ENCODE measurements at regions not wholly inside any gene's neighbourhood (a gene's known extent, or its start where the extent isn't known, plus 50 kb on each side); places are given as distances from the start of the nearest gene placed in this dataset.
"Not testable (repeated sequence)": the region's sequence is repeated elsewhere in the genome, so short reads cannot be mapped to it uniquely, and the experiment has no call there.

GRCh38 chr12:22124987-22125386 is 79.0 kb downstream of the CMAS start:
- H3K27ac ChIP-seq (ENCODE audit: low read length), result no peak overlapping the region
- intact Hi-C loops (cut with micrococcal nuclease), result no loop called here
- H3K36me3 ChIP-seq (ENCODE audit: low read depth, low read length), result no peaks in the 10 kb centered on the region
- H3F3A ChIP-seq (ENCODE audit: low read length, unreplicated experiment), result no peaks in the 10 kb centered on the region
- no TSS peak for BruUV-seq (replicated peaks)
- no peaks in the 10 kb centered on the region for H3K9me2 ChIP-seq (replicated peaks; ENCODE audit: low read length)
- H3K9me3 ChIP-seq (ENCODE audit: low read length), result no peaks in the 10 kb centered on the region
- ATAC-seq (no peak), DNase-seq (no peak)
- H3K79me2 ChIP-seq (ENCODE audit: low read length), result no peaks in the 10 kb centered on the region
- H2AFZ ChIP-seq (ENCODE audit: low read length), result no peak overlapping the region
- no peaks in the 10 kb centered on the region for H4K20me1 ChIP-seq (ENCODE audit: low read length)
- H3K4me2 ChIP-seq (ENCODE audit: low read length), result no peak overlapping the region
- H3K4me1 ChIP-seq (ENCODE audit: insufficient read depth, low read length), result no peaks in the 10 kb centered on the region
- H3K9ac ChIP-seq (ENCODE audit: low read length), result no peak overlapping the region
- no peaks in the 10 kb centered on the region for H3K27me3 ChIP-seq (ENCODE audit: low read length)
- CTCF ChIA-PET, result no interaction called here
- no peak for TF ChIP-seq EZH2phosphoT487 (IDR thresholded peaks at IDR 0.05; ENCODE audit: borderline replicate concordance, low read length)
- no peak for TF ChIP-seq CTCF (conservative IDR thresholded peaks at IDR 0.05; ENCODE audit: low read depth, low read length)
- TF ChIP-seq EZH2 (IDR thresholded peaks at IDR 0.05; ENCODE audit: low read length, unreplicated experiment), result no peak
- POLR2A ChIA-PET (ENCODE audit: unreplicated experiment), result no interaction called here
- H3K4me3 ChIP-seq (ENCODE audit: low read length), result no peak overlapping the region

GRCh38 chr12:22126101-22126500 is 80.1 kb downstream of the CMAS start:
- H3K27me3 ChIP-seq (ENCODE audit: low read length); H3F3A ChIP-seq (ENCODE audit: low read length, unreplicated experiment); CTCF ChIA-PET; BruUV-seq (replicated peaks); H3K4me3 ChIP-seq (ENCODE audit: low read length); H3K9me3 ChIP-seq (ENCODE audit: low read length); H3K9me2 ChIP-seq (replicated peaks; ENCODE audit: low read length); H3K36me3 ChIP-seq (ENCODE audit: low read depth, low read length); H2AFZ ChIP-seq (ENCODE audit: low read length); H3K27ac ChIP-seq (ENCODE audit: low read length); H3K9ac ChIP-seq (ENCODE audit: low read length); DNase-seq; H3K4me1 ChIP-seq (ENCODE audit: insufficient read depth, low read length); H3K4me2 ChIP-seq (ENCODE audit: low read length); POLR2A ChIA-PET (ENCODE audit: unreplicated experiment); H3K79me2 ChIP-seq (ENCODE audit: low read length); ATAC-seq; intact Hi-C loops (cut with micrococcal nuclease); H4K20me1 ChIP-seq (ENCODE audit: low read length): not testable (repeated sequence)

- Histone ChIP-seq H2AFZ (ENCODE audit: low read length) (no peak overlapping the region), H3K27ac (ENCODE audit: low read length) (no peak overlapping the region), H3K9ac (ENCODE audit: low read length) (no peak overlapping the region), H4K20me1 (ENCODE audit: low read length) (no peaks in the 10 kb centered on the region), H3K4me2 (ENCODE audit: low read length) (no peak overlapping the region), H3F3A (ENCODE audit: low read length, unreplicated experiment) (no peaks in the 10 kb centered on the region), H3K9me2 (replicated peaks; ENCODE audit: low read length) (no peaks in the 10 kb centered on the region), H3K36me3 (ENCODE audit: low read depth, low read length) (no peaks in the 10 kb centered on the region), H3K9me3 (ENCODE audit: low read length) (no peaks in the 10 kb centered on the region), H3K79me2 (ENCODE audit: low read length) (no peaks in the 10 kb centered on the region), H3K27me3 (ENCODE audit: low read length) (no peaks in the 10 kb centered on the region), H3K4me3 (ENCODE audit: low read length) (no peak overlapping the region), H3K4me1 (ENCODE audit: insufficient read depth, low read length) (no peaks in the 10 kb centered on the region)
- no peak for DNase-seq
- TF ChIP-seq CTCF (conservative IDR thresholded peaks at IDR 0.05; ENCODE audit: low read depth, low read length) (no peak), EZH2 (IDR thresholded peaks at IDR 0.05; ENCODE audit: low read length, unreplicated experiment) (no peak), EZH2phosphoT487 (IDR thresholded peaks at IDR 0.05; ENCODE audit: borderline replicate concordance, low read length) (no peak)
- intact Hi-C loops (cut with micrococcal nuclease), result no loop called here
- CTCF ChIA-PET, result no interaction called here
- no TSS peak for BruUV-seq (replicated peaks)
- POLR2A ChIA-PET (ENCODE audit: unreplicated experiment), result no interaction called here
- no peak for ATAC-seq
Observed at GRCh38 chr12:22126758-22127157, 80.7 kb downstream of the CMAS start.

Measured in PC-3 (cell line).